G401 (cell line): ENCODE measurements at regions not wholly inside any gene's neighbourhood (a gene's known extent, or its start where the extent isn't known, plus 50 kb on each side); places are given as distances from the start of the nearest gene placed in this dataset.
A peak's percentile ranks its signal among the peaks of the same experiment; 100 is the strongest.
"Not testable (repeated sequence)": the region's sequence is repeated elsewhere in the genome, so short reads cannot be mapped to it uniquely, and the experiment has no call there.

Experiments used
- DNase-seq: peaks from one replicate; pipeline ENCODE4 v3.0.0-alpha.2; 2015; ENCODE audit warnings: low spot score
- in situ Hi-C: cut with HindIII; loops from 2 replicates; pipeline ENCODE4 v1.10.0; 2016; ENCODE audit warnings: low sequenced_read_pairs, mixed read lengths

DNA sequence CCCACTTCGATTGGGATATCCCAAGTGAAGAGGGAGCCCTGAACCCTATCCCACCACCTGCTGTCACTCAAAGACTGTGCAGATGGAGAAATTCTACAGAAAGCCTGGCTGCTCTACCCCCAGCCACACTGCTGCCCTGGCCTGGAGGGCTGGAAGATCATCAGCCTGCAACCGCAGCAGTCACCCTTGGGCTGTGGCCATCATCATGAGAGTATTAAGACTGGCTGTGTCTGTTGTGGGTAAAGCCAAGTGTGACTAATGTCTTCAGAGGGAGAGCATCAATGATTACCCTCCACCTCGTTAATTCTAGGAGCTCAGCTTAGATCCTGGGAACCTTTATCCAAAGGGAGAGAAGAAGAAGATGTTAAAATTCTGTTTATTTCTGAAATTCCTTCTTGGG, 221.5 kb downstream of the TFCP2L1 start:
- no peak for DNase-seq
- in situ Hi-C loops: no loop called here

DNA sequence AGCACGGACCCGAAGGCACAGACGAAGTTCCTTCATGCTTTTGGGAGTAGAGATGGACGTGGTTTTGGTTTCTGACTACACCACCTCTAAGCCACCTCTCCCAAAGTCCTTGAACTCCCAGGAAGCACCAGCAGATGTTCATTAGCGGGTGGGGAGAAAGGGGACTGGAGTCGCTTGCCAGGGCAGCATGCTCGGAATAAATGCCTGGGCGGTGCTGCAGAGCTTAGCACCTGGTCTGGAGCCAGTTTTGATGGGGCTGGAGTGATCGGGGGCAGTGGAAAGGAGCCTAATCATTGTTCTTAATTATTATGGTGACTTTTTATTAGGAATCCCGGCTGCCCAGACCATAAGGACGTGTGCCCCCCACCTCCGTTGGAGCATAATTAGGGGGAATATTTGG, 220.8 kb downstream of the TFCP2L1 start:
- in situ Hi-C loops: no loop called here

GRCh38 chr2:121065239-121065638, 219.8 kb downstream of the TFCP2L1 start:
- in situ Hi-C loops: no loop called here
- no peak for DNase-seq

More for the DNA sequence above, 220.8 kb downstream of the TFCP2L1 start:
- no peak for DNase-seq

DNA sequence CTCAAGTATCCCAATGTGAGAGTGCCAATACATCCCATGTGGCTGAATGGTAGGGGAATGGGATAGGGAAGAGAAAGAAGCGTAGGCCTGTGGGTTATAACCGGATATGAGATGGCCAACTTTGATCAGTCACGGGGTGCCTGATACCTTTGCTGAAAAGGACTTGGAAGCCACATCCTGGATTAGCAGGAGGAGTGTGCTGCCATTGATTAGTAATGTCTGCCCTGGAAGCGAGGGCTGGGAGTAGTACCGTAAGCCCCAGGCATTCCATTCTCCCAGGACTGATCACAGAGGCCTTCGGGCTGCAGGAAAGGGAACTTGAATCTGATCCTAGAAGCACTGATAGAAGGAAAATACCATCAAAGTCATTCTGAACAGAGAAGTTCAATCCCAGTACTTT, 218.5 kb downstream of the TFCP2L1 start:
- in situ Hi-C loops: no loop called here
- DNase-seq: no peak

GRCh38 chr2:121068851-121069250, 216.2 kb downstream of the TFCP2L1 start:
- DNase-seq: no peak
- in situ Hi-C loops: no loop called here

DNA sequence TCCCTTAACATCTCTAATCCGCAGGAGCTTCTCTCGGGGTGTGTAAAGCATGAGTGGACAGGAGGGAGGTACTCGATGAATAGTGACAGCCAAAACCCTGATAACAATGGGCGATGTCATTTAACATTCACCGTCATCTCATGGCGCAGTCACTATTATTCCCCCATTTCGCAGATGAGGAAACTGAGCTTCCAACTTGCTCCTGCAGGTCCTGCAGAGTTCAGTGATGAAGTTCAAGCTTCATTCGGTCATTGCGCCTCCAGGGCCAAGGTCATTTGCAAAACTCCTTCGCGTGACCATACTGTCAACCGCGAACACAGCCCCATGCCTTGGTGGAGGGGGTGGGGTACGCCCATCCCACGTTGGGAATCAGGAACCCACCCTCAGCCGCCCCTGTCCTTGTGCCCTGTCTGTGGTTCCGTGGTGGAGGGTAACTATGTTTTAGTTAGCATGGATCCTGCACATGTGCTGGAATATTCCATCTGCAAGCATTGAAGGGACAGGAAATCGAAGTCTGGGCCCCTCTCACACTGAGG, 215.5 kb downstream of the TFCP2L1 start:
- in situ Hi-C loops: no loop called here
- DNase-seq: no peak

DNA sequence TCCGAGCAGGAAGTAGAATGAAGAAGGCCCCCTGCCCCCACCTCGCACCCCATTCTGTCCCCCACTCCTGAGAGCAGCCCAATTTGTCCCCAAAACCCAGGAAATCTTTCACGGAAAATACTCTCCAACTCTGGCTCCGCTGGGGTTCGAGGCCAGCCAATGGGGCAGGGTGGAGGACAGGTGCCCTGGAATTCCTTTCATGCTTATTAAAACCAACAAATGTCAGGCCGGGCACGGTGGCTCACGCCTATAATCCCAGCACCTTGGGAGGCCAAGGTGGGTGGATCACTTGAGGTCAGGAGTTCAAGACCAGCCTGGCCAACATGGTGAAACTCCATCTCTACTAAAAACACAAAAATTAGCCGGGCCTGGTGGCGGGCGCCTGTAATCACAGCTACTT, 214.9 kb downstream of the TFCP2L1 start:
- in situ Hi-C loops, DNase-seq: not testable (repeated sequence)

DNA sequence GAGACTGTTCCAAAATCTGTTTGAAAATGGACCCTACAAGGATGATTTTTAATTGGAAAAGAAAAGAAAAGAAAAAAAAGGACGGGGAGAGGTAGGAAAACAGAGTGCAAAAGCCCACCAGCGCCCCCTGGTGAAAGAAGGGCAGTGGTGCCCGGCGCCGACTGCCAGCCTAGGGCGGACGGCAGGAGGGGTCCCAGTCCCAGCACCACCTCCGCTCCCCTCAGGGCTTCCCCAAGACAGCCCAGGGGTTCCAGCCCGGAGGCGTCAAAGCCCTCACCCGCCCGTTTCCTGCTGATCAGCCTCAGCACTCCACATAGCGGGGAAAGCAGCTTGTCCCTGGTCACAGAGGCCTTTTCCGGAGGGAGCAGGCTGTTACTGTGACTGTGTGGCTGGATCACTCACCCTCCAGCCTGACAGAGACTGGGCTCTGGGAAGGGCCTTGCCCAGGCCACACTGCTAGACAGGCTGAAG, 213.9 kb downstream of the TFCP2L1 start:
- in situ Hi-C loops: no loop called here
- peak; percentile 38 for DNase-seq

GRCh38 chr2:121072784-121073183, 212.2 kb downstream of the TFCP2L1 start:
- no peak for DNase-seq
- in situ Hi-C loops: no loop called here

- no peak for DNase-seq
- in situ Hi-C loops: no loop called here
Measured at GRCh38 chr2:121073320-121074210, 211.4 kb downstream of the TFCP2L1 start.

DNA sequence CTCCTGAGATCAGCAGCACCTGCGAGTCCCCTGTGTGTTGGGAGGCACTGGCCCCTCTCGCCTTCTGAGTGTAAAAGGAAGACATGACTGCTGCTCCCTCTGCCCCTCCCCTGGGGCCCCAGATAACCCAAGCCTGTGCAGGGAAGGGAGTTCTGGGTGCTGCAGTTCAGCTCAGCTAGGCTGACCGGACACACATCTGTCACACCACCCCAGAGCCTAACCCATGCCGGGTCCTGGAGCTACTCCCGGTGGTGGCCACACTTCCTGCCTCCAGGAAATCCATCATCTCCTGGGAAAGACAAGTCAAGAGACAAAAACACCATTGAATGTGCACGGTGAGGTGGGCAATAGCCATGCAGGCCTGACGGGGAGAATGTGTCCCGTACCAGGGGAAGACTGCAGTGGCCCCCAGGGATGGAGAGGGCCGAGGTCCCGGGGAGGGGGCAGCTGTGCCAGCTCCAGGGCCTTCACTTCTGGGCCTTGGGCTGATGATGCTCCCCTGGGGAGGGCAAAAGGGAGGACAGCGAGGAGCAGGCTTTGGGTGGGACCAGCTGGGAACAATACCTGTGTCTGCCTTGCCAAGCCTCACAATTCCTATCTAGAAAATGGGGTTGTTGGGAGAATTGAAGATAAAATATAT, 210.6 kb downstream of the TFCP2L1 start:
- no peak for DNase-seq
- in situ Hi-C loops: no loop called here

DNA sequence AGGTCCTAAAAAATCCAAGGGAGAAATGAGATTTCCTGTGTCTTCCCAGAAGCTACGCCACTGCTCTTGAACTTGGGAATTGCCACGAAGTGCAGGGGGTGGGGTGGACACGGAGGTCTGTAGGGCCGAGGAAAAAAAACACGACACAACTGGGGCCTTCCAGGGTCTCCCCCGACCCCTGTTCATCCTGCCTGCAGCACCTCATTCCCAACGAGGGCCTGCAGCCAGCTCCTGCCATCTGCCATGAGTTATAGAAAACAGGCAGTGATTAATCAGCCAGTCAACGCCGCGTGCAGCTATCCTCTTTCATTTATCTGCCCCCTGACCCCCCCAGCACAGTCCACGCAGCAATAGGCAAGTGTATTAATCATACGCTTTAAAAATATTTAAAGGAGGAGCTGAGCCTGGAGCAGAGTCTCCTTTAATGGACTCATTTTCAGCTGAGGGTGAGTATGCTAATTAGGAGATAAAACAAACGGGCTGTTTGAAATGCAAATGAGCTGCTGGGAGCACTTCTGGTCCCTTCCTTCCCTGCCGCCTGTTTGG, 209.9 kb downstream of the TFCP2L1 start:
- in situ Hi-C loops: no loop called here
- DNase-seq: peak; percentile 68

DNA sequence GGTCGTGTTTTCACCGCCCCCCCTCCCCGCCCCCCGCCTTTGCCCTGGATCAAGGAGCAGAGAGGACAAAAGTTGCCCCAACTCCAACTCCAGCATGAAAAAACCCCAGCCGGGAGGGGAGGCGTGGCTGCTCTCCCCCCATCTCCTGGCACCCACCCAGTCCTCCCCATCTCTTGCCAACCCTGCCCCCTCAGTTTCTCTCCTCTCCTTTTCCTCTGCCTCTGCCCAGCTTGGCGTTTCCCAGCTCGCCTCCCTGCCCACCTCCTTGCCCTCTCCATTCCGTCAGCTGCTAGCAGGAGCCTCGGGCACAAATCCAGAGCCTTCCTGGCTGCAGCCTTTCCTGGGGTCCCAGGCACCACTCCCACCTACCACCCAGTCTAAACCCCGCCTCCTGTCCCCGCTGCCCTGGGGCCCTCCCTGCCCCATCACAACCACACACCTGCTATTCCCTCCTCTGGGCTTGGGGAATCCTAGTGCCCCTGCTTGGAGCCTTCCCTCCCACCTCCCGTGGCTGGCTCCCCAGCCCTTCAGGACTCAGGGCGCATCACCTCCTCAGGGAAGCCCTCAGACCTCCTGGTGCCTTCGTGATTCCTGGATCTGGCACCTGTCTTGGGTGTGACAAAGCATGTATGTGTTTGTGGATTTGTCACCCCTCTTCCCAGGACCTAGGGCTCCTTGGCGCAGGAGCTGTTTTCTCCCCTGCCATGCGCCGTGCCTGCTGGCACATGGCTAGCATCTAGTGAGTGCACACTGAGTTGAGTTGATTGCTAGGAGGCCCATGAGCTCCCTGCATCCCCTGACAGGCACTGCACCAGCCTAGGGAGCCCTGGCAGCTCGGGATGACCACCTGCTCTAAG, 209.1 kb downstream of the TFCP2L1 start:
- DNase-seq: peak; percentile 26
- in situ Hi-C loops: no loop called here

- DNase-seq: no peak
Measured at GRCh38 chr2:121076498-121076820, 208.5 kb downstream of the TFCP2L1 start.

GRCh38 chr2:121076885-121077549, 208.0 kb downstream of the TFCP2L1 start:
- DNase-seq: no peak
- in situ Hi-C loops: no loop called here

More at GRCh38 chr2:121076498-121076820, 208.5 kb downstream of the TFCP2L1 start:
- in situ Hi-C loops: no loop called here

DNA sequence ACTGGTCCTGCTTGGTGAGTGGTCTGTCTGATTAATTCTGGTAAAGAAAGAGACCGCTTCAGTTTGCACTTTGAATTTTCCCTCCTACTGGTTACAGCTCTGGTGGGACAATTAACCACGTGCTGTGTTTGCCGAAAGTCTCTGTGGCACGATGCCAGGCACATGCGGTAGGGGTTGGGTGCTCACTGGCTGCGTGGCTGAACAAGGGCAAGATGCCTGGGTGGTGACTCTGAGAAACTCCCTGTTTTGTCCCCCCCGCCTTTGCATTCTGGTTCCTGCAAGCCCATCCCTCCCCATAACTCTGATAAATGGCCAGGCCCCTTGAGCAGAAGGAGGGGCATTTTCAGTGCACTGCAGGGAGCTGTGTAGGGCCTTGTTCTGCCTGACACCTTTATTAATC, 206.1 kb downstream of the TFCP2L1 start:
- in situ Hi-C loops: no loop called here
- DNase-seq: no peak

- in situ Hi-C loops: no loop called here
- peak; percentile 68 for DNase-seq
Measured at GRCh38 chr2:121080013-121080772, 204.8 kb downstream of the TFCP2L1 start.

DNA sequence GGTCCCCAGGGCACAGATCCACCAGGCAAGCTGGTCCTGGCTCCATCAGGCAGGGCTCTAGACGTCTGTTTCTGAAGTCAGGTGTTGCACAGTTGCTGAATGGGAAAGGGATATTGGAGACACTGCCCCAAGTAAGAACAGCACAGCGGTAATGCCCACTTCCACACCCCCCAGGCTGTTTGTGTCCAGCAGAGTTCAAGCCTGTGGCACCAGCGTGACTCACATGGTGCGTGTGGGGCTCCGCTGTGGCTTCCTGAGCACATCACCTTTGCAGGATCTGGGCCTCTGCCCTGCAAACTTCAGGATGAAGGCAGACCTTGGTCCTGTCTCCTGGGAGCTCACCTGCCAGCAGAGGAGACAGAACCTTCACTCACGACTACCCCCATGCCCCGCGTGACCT, 203.3 kb downstream of the TFCP2L1 start:
- in situ Hi-C loops: no loop called here
- no peak for DNase-seq
